ENCODE measurements at regions not wholly inside any gene's neighbourhood (a gene's known extent, or its start where the extent isn't known, plus 50 kb on each side); places are given as distances from the start of the nearest gene placed in this dataset.

- TF ChIP-seq REST (IDR thresholded peaks at IDR 0.05; ENCODE audit: insufficient read depth in 1 of 2, low read depth in 2 of 2, low read length in 2 of 2) (no peak), POLR2AphosphoS5 (IDR thresholded peaks at IDR 0.05; ENCODE audit: low read depth, low read length) (no peak), TAF1 (IDR thresholded peaks at IDR 0.05; ENCODE audit: borderline replicate concordance, insufficient read depth, low read length) (no peak), SIN3A (IDR thresholded peaks at IDR 0.05; ENCODE audit: borderline replicate concordance, insufficient read depth, low read length) (no peak)
Measured at GRCh38 chr9:106769331-106769730, 93.6 kb upstream of the ZNF462 start.

Data from PFSK-1 (cell line).